NCI-H1105 (cell line): ENCODE measurements at regions not wholly inside any gene's neighbourhood (a gene's known extent, or its start where the extent isn't known, plus 50 kb on each side); places are given as distances from the start of the nearest gene placed in this dataset.

ENCODE experiments used
- DNase-seq: peaks from one replicate; lab custom pipeline; 2025; lab: John Stamatoyannopoulos, UW

DNA sequence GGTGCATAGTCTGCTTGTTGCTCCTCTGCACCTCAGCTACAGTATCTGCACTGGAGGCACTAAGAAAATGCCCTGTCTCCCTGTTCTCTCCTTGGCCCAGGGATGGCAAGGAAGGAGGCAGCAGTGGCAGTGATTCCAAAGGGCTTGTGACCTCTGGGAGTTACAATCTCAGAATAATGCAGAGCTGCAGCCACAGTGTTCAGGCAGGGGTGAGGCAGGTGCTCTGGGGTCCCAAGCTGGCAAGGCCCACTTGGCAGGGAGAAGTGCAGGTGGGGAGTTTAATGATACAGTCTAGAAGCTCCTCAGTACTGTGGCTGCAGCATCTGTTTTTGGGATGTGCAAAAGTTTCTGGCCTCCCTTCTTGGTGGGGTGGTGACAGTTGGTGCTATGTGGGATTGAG lies 456.4 kb downstream of the CCSER2 start:
- DNase-seq, result no peak

DNA sequence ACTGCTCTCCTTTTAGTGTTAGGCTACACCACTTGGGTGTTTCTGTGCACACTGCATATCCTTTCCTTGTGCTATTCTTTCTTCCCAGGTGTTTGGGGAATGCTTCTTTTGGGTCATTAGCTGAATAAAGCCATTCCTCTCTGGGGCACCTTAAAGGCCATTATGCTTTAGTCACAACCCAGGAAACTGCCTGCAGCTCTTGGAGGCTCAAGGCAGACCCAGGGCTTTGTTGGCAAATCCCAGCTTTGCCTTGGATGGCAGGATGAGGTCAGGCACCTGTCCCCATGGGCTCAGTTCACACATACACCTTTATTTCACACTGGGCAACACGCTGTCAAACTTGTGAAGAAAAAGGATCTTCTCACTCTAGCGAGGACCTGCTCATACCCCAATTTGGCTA lies 460.6 kb downstream of the CCSER2 start:
- no peak for DNase-seq

DNA sequence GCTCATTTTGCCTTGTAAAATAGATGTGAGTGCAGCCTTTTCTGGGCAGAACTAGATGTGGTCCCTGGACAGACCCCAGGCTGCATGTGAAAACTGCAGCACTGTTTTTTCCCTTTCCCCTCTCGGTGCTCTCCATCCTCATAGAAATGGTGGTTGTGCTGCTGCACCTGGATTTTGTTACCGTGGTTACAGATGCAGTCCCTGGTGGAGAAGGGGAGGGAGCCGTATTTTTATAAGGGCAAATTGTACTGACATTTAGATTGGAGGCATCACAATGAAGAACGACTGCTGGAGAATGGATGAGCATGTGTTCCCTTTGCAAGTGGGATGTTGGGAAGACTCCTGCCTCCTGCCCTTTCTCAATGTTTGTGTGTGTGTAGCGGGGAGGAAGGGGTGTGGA lies 469.9 kb downstream of the CCSER2 start:
- DNase-seq, result peak; percentile 20

GRCh38 chr10:84801156-84801555 lies 472.8 kb downstream of the CCSER2 start:
- no peak for DNase-seq

GRCh38 chr10:84801916-84802315 lies 473.5 kb downstream of the CCSER2 start:
- no peak for DNase-seq

- DNase-seq, result no peak
Measured at GRCh38 chr10:84805149-84805548, 476.8 kb downstream of the CCSER2 start.

DNA sequence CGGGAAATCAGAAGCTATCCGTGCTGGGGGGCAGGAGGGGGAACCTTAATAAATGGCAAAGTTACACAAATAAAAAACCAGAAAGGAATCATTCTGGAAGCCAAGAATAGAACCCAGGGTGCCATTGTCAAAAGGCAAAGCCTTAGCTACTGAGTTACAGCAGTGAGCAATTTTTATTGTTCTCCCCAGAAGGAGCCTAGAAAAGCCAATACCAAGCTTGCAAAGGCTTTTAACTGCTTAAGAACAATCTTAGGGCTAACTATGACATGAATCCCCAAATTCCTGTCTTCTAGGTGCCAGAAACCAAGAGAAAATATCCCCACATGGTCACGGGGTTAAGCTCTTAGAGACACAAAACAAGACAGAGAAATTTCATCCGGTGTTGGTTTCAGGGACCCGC lies 482.7 kb downstream of the CCSER2 start:
- DNase-seq, result no peak

DNA sequence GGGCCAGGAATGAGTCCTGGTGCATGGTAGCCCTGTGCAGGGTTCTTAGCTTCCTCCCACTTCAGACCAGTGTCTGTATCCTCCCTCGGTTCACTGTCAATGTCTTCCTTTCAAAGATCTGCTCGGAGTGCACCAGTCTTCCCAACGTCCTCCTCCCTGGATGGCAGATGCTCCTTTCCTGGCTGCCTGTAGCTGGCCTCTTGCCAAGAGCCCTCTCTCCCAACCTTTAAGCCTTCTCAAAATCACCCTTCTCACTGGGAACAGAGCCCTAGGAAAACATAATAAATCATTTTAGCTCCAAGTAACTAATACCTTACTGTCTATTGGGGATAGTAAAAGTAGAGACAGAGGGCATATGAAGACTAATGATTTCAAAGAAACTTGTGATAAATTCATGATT lies 490.6 kb downstream of the CCSER2 start:
- DNase-seq, result peak; percentile 27

GRCh38 chr10:84820120-84820519 lies 491.7 kb downstream of the CCSER2 start:
- no peak for DNase-seq

GRCh38 chr10:84820596-84820995 lies 492.2 kb downstream of the CCSER2 start:
- no peak for DNase-seq

DNA sequence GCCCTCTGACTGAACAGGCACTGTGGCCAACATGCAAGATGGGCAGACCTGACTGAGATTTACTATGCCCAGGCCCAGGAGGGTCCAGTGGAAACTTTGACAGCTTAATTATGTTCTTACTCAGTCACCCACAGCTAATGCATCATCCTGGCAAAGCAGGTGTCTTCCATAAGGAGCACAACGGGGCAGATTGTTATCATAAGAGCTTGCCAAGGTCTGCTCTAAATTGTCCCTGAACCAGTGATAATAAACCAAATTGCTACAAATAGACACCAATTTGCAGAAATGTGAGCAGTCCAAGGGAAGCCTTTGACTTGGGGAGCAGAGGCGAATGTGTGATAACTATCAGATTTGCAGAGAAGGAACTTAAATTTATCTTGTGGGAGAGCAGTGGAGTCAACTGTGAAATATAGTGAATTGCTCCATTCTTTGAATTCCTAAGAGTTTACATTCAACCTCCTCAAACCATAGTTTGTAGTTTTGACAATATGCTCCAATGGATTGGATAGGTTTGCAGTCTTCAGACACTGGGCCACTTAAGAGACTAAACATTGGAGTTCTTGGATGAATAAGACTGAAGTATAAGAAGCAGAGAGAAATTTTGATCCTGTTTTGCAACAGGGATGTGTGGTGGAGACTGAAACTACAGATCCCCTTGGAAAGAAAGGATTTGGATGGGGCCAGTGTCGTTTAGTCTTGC lies 494.7 kb downstream of the CCSER2 start:
- no peak for DNase-seq

- DNase-seq, result no peak
Measured at GRCh38 chr10:84824525-84824924, 496.1 kb downstream of the CCSER2 start.

GRCh38 chr10:84825330-84825729 lies 496.9 kb downstream of the CCSER2 start:
- DNase-seq, result no peak

- DNase-seq, result no peak
Measured at GRCh38 chr10:84826704-84827103, 498.3 kb downstream of the CCSER2 start.

DNA sequence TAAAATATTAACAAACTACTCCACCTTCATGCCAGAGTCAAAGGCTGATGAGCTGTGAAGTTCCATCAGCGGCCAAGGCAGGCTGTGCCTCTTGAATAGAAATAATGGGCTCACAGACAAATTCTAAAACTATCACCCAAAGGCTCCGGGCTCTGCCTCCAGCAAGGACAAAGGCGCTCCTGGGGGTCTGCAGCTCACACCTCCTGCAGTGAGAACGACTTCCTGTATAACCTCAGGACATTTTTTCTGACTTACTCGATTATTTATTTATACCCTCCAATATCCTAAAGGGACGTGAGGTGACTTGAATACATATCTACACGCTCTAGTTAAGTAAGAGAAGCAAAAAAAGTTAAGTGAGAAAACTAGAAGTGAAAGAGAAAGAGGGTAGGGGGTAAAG lies 500.7 kb downstream of the CCSER2 start:
- DNase-seq, result no peak

DNA sequence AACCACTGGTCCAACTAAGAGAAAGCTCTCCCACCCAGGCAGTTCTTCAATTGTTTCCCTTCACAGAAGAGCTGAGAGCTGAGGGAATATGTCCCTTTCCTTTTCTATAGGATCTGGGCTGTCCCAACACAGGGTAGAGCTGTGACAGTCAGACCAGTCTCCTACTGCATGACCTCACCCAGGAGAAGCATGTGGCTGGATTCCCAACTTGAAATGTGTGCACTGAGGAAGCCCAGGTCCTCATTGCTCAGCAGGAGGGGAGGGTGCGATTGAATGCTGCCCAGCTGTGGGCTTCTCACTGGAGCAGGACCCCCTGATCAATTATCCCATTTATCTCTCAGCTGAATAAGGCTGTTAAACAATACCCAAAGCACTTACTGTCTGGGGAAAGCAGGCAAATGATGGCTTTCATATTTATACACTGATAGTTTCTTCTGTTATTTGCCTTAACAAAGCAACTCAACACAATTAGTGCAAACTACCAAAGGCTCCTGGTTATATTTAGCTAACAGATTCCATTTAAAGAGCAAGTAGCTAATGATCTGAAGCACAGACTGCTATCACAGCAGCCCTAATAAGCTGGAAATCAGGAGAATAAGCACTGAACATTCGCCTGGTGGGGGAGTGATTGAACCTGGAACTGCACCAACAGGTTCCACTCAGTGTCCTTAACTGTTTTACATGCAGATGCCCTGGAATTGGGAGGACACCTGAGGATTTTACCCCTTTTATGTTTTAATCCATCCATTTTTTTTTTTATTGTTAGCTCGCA lies 508.8 kb downstream of the CCSER2 start:
- DNase-seq, result no peak

GRCh38 chr10:84837877-84838276 lies 509.5 kb downstream of the CCSER2 start:
- no peak for DNase-seq

DNA sequence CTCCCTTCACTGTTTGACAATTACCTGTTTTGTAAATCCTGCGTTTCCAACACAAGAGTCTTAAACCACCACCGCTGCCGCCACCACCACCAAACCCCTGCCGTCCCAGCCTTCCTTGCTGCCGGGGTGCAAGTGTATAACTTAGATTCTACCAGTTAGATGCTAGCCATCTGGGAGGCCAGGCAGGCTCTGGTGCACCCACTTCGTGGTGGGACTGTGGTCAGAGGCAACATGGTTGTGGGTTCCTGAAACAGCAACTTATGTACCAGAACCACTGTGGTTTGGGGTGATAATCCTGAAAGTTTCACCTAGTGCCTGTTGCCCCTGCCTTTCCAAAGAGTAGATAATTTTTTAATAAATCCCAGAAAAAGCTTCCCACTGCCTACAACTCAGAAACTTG lies 510.5 kb downstream of the CCSER2 start:
- DNase-seq, result no peak

GRCh38 chr10:84842593-84842992 lies 514.2 kb downstream of the CCSER2 start:
- DNase-seq, result no peak

GRCh38 chr10:84844461-84844860 lies 516.1 kb downstream of the CCSER2 start:
- DNase-seq, result no peak

DNA sequence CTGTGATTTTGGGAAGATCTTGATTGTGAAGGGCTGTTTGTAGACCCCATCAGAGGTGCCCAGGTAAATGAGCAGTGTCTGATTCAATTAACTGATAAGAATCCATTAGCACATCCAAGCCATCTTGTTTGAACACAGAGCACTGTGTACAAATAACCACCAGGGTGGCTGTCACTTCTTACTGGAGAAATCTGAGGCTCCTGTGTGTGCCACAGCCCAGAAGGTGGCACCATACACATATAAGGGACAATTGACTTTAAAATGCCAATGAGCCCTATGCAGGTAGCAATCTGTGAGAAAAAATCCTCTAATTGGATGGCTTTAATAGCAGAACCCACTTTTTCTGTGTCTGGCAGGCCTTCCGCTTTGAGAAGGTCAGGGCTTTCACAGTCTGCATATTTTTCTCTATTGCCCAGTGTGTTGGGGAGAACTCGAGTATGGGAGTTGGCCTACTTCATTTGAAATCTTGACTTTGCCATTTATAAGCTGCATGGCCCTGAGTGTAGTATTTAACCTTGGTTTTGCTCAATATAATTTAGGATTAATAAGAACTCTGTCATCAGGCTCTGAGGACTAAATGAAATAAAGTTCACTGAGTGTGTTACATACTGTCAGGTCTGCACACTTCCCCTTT lies 517.4 kb downstream of the CCSER2 start:
- peak; percentile 14 for DNase-seq

GRCh38 chr10:84846658-84847316 lies 518.4 kb downstream of the CCSER2 start:
- no peak for DNase-seq

DNA sequence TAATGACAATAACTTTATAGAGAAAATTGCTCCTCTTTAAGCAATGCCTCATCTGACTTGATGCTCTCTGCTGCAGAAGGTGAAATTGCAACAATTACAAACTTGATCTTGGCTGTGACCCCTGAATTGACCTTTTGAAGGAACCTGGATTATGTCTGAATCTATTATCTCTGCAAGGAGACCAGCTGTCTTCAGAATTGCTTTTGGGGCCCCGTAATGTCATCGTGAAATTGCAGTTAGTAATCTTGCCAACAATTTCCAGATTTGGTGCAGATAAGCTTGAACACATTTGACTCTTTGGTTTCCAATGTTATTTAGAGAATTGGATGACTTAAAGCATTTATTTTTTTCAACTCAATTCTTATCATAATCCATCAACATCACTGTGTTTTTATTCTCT lies 520.6 kb downstream of the CCSER2 start:
- DNase-seq, result no peak
